GM19463 (cell line): ENCODE measurements at regions not wholly inside any gene's neighbourhood (a gene's known extent, or its start where the extent isn't known, plus 50 kb on each side); places are given as distances from the start of the nearest gene placed in this dataset.
"Not testable (repeated sequence)": the region's sequence is repeated elsewhere in the genome, so short reads cannot be mapped to it uniquely, and the experiment has no call there.

ENCODE experiments used
- ATAC-seq: cut with Tn5 transposase; IDR thresholded peaks from one replicate; pipeline ENCODE4 v1.9.1; 2021; ENCODE audit warnings: mild to moderate bottlenecking, moderate library complexity; ENCODE audit not compliant: unreplicated experiment

DNA sequence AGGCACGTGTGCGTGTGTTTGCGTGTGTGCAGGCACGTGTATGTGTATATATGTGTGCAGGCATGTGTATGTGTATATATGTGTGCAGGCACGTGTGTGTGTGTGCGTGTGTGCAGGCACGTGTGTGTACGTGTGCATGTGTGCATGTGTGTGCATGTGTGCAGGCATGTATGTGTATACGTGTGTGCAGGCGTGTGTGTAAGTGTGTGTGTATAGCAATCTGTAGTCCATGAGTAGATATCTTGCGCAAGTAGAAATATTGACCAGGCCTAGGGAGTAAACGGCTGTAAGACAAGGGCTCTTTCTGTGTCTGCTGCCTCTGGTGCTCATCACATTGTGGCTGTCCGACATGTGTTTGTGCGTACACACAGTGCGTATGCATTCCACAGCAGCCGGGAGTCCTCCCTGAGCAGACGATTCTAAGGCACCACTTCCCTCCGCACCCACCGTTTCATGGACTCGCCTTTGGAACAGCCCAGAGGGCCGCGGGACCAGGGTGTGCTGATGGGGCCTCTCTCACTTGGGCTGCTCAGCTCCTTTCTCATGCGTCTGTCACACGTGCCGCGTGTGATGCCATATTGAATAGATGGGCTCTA is 167.6 kb downstream of the ERMARD start:
- ATAC-seq: no peak

DNA sequence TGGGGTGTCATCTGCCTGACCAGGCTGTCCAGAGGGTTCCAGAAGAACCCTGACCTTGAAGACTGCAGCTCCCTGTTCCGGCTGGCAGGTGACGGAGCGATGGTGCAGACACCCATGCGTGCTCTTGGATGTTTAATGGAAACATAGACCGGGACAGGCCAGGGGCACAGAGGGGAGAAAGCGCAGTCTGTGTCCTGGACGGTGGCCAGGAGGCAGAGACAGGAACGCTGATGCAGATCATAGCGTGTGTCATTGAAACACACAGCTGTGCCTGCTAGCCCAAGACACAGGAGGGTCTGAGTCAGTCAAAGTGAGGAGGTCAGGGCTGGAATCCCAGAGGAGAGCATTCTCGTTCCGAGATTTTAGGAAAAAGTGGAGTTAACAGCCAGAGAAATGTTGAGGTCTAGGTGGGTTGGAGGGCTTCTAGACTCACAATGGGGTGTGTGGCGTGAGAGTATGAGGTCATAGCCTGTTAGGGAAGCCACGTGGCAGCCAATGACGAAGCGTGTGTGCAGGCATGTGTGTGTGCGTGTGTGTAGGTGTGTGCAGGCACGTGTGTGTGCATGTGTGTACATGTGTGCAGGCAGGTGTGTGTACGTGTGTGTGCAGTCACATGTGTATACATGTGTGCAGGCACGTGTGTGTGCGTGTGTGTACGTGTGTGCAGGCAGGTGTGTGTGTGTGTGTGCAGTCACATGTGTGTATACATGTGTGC is 167.0 kb downstream of the ERMARD start:
- no peak for ATAC-seq

DNA sequence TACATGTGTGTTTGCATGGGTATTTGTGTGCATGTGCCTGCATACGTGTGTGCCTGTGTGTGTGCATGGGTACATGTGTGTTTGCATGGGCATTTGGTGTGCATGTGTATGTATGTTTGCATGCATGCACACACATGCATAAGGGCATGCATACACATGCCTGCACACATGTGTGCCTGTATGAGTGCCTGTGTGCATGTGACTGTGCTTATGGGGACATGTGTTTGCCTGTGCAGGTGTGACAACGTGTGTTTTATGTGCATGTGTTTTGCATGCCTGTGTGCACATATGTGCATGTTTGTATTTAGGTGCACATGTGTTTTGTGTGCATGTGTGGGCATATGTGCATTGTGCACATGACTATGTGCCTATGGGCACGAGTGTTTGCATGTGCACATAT is 165.7 kb downstream of the ERMARD start:
- ATAC-seq: no peak

DNA sequence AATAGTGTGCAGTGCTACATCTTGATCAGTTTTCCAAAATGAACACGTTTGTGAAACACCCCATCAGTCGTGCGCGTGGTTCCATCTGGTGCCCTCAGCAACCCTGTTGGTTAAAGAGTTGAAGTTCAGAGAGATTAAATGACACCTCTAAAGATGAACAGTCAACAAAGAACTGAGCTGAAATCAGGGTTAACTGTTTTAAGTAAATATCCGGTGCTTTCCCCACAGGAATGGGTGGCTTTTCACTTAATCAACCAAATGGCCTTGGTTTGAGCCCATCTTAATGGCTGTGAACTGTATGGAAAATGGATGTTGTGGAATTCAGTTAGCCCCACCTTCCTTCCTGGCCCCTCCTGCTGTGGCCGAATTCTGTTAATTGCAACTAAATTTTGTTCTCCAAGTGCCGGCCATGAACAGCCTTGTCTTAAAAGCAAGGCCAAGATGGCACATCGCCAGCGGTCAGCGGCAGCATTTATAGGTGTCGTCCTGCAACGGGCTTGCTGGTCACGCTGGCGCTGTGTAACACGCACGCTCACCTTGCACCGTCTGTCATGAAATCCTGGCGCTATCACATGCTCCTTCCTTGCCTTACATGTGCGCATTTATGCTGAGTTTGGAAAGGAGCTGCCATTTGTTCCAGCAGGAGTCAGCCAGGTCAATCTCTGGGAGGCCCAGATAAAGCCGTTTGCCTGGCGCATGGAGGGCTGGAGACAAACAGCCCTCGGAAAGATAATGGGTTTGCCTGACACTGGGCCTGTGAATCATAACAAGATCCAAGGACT is 164.5 kb downstream of the ERMARD start:
- ATAC-seq: no peak

DNA sequence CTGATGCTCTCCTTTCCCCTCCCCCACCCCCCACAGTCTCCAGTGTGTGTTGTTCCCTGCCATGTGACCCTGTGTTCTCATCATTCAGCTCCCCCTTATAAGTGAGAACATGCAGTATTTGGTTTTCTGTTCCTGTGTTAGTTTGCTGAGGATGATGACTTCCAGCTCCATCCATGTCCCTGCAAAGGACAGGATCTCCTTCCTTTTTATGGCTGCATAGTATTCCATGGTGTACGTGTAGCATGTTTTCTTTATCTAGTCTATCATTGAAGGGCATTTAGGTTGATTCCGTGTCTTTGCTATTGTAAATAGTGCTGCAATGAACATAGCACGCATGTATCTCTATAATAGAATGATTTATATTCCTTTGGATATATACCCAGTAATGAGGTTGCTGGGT is 162.3 kb downstream of the ERMARD start:
- ATAC-seq: not testable (repeated sequence)

DNA sequence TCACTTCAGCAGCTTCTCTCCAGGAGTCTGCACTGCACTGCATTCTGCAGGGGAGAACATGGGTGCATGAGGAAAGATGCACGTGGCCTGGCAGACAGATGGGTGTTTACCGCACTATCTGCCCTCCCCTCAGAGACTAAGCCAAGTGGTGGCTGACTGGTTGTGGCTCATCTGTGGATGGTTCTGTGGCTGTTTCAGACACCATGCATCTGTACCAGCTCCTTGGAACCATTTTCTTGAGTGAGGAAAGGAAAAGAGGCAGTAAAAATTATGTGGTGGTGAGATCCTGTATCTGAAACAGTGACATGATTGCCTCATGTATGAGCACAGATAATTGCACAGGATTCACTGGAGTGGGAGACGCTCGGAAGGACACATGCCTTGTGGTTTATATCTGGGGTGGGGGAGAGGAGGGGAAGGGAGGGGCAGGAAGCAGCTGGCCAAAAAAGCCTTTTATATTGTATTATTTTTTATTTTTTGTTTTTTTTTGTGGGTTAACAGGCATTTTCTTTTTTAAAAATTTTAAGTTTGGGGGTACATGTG is 161.7 kb downstream of the ERMARD start:
- ATAC-seq: no peak

DNA sequence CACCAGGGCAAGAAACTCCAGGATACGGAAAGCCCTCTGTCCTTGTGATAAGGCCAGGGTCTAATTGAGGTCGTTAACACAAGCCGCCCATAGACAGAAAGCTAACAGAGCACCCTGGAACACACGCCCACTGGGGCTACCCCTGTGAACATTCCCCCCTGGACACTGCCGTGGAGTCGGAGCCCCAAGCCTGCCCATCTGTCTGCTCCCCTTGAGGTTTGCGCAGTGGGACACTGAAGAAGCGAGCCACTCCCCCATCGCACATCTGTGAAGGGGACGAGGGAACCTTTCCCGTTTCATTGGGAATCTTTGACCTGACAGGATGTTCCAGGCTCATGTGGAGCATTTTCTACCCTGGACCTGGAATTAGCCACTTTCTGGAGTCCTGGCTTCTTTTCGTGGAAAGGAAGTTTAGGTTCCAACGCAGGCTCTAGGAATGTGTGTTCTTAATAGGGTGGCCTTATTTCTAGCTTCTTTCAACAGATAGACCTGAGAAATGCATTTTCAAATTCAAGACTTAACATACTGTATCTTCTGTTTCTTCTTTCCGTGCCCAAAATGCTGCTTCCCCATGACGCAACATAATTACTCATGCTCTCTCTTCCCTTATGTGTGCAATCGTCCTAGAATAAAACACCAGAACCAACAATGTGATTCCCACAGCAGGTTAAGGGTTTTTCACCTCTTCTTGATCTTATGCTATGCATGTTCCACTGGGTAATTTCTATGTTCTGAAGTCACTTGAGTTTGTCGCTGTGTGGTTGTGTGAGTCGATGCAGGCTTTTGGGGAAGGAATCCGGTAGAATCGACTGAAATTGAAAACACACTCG is 161.1 kb downstream of the ERMARD start:
- ATAC-seq: no peak

DNA sequence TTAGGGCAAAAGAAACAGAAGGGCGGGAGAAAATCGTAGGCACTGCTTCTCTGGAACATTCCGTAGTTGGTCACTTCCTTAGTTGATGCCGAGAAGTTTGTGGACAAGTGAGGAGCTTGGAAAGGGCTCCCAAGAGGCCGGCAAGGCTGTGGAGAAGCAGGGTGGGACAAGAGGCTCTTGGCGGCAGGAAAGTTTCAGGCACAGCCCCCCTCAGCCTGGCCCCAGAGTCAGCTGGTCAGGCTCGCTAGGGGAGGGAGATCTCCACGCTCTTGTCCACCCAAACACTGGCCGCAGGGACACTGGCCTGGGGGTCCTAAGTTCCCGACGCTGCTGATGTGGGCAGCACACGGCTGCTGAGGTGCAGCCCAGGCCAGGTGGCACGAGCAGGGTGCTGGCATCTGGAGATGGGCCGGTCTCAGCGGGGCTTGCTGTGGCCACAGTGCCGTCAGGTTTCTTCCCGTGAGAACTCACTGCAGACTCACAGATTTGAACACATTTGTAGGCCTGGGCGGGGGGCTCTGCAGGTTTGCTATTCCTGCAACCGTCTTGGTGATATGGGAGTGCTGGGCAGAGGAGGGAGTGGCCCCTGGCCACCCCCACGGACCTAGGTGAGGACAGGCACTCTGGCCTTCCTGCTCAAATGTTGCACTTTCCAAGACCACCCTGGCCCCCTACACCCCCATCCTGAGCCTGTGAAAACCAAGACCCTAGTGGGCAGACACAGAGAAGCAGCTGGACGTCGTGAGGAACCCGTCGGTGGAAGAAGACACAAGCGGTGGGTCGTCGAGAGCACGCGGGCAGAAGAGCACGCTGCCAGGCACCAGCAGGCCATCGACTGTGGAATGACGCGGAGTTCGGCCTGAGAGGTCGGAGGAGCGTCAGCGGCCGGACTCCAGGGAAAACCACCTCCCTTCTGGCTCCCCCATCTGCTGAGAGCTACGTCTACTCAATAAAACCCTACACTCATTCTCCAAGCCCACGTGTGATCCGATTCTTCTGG is 160.1 kb downstream of the ERMARD start:
- no peak for ATAC-seq

DNA sequence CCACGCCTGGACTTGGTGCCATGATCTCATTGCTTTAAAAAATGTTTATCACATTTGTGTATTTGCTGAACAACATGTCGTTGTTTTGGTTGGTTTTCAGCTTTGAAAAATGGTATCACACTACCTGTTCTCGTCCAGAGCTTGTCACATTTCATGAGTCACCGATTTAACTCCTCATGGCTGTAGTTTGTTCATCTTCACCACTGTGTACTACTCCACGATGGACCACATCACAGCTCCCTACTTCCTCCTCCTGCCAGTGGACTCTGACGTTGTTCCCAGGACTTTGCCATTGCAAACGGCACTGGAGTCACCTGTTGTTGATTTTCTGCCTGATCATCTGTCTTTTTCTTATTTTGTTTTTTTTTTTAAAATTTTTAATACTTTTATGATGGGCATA is 157.7 kb downstream of the ERMARD start:
- no peak for ATAC-seq

DNA sequence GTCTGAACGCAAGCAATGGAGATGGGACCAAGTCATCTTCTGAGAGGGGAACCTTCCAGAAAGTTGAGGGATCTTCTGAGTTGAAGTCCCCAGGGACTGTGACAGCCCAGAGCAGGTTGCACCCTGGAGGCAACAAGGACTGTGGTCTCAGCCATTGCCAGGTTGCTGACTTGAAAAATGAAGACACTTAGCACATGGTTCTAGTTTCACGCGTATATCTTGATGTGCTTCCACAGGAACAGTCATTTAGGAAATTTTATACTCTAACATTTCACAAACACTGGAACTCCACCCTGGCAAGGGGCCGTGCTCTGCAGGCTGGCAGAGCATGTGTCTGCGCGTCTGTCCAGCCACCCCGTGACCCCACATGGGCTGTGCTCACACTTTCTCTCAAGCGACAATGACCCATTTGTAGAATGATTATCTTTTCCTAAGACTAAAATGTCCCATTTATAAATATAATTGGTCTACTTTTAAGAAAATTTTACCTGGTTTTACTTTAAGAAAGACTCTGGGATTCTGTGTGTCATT is 157.0 kb downstream of the ERMARD start:
- ATAC-seq: no peak

DNA sequence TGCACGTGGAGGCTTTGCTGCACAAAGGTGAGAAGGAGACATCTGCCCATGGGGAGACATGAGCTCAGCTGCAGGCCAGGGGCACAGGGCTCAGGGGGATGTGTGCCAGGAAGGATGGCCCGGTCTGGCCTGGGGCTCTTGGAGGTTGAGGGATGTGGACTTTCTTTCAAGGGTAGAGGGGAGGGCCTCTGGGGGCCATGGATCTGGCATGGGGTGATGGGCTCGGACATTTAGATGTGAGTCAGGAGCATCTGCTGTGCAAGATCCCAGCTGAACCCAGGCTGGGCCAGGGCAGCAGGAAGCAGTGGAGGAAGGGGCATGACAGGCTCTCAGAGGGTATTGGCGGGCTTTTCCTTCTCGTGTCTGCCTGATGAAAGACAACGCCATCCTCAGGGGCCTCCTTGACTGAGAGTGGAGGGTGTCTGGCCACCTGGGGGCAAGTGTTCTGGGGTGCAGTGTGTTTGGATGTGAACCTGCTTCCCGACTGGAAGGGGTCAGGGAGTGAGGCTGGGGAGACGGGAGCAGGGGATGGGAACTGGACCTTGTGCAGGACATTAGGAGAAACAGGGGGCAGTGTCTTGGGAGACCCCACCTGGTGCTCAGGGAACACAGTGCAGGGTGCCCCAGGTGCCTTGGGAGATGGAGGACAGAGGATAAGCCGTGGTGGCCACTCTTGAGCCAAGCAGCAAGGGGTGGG is 156.1 kb downstream of the ERMARD start:
- ATAC-seq: no peak

DNA sequence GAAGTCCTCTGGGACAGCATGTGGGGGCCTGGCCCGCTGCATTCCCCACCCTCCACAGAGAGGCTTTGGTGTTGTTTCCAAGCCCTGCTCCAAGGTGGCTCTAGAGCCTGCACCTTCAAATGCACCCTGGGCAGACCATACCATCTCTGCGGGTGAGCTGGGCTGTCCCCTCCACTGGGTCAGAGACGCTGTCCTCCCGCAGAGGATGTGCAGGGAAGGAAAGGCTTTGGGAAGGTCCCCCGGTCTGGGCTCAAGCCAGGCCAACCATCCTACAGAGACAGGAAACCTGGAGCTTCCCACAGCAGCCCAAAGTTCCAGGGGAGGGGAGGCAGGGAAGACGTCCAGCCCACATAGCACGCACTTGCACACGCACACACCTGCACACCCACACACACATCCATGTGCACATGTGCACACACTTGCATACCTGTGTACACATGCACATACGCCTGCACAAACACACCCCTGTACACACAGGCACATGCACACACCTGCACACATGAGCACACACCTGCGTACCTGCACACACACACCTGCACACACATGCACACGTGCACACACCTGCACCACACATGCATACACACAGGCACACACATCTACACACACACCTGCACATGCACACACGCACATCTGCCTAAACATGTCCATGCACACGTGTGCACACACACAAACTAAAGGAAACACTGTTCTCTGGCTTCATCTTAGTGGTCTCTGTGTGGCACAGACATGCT is 155.4 kb downstream of the ERMARD start:
- ATAC-seq: no peak

DNA sequence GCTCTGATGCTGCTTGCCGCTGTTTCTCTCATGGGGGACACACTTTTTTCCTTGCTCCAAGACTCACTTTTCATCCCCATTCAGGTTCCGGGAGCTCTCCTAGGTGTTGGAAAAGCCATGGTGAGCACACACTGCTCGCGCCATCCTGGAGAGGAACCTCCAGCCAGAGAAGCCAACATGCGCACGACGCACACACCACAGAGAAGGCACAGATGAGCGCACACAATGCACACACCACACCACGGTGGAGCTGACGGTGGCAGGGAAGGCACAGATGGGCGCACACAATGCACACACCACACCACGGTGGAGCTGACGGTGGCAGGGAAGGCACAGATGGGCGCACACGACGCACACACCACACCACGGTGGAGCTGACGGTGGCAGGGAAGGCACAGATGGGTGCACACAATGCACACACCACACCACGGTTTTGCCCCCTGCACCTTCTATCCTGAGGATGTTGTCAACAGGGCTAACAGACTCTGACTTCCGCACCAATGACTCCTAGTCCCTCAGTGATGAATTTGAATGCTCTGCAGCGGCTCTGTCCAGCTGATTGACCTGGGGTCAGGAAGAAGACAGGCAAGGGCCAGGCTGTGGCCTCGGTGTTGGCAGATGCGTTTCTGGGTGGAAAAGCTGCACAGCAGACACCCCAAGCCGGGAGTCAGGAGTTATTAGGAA is 154.7 kb downstream of the ERMARD start:
- ATAC-seq: no peak

DNA sequence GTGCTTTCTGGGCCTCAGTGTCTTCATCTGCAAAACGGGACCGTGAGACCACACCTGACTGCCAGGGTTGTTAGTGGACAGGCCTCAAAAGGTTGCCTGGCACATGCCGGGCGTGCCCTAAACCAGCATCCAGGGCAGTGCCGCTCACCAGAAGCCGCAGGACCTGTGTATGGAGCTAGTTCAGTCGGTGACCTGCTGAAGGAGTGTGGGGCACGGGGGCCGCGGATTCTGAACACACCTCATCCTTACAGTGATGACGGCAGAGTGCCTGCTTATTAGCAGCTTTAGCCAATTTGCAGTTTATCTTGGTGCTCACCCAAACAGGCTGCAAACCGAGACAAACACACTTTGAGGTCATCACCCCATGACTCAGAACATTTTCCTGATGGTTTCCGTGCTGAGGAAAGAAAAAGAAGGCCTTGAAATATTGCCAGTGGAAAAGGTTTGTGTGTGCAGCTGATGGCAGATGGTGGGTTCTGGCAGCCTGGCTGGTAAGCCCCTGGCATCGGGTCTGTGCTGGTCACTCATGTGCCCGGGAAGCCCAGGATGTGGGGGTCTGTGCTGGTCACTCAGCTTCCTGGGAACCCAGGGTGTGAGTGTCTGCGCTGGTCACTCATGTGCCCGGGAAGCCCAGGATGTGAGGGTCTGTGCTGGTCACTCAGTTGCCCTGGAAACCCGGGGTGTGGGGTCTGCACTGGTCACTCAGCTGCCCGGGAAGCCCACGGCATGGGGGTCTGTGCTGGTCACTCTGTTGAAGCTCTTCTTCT is 153.8 kb downstream of the ERMARD start:
- ATAC-seq: no peak

DNA sequence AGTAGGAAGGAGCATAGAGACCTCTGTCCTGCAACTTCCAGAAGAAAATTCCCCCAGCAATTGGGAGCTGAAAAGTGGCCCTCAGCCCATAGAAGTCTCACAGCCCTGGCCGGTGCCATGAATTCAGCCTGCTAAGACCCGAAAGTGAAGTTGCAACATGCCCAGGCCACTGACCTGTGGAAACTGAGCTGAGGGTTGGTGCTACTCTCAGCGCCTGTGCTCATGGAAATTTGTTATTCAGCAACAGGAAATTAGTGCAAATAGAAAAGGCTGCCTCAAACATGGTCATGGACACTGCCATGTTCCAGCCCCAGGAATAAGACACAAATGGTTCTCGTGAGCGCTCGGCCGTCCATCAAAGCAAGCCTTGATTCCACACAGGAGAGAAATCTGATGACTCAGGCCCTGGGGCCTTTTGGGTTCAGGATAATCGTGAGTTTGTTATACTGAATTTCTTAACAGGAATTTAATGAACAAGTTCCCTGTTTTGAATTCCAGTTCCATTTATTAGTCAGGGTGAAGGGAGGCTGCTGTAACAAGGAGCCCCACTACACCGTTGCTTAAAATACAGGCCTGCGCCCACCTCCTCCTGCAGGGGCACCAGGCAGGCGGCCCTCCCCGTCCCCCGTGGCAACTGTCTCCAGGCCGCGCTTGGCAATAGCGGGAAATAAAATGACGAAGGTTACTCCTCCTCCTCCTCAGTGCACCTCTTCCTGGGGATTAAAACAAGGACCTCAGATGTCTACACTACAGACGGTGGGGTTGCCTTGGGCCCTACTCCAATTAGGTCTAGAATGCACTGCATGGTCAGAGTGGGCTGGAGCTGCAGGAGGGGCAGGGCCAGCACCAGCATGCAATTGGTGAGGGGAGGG is 152.9 kb downstream of the ERMARD start:
- ATAC-seq: no peak

DNA sequence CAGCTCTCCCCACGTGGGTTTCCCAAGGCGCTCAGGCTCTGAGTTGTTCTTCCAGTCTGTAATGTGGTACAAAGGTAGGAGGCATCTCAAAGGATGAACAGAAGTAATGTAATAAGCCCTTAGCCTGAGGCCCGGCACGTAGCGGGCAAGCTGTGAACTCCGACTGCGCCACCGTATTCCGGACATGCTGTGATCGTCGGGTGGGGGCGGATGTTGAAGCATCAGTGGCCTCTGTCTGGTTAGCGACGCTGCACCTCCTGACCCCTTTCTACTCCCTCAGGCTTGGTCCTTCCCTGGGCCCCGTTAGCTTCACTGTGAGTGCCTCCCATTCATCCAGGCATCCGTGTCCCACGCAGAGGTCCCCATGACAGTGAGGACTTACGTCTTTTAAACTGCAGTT is 151.7 kb downstream of the ERMARD start:
- no peak for ATAC-seq
